HG03108 (cell line): ENCODE measurements at regions not wholly inside any gene's neighbourhood (a gene's known extent, or its start where the extent isn't known, plus 50 kb on each side); places are given as distances from the start of the nearest gene placed in this dataset.
"Not testable (repeated sequence)": the region's sequence is repeated elsewhere in the genome, so short reads cannot be mapped to it uniquely, and the experiment has no call there.

ENCODE experiments used
- ATAC-seq: cut with Tn5 transposase; IDR thresholded peaks from one replicate; pipeline ENCODE4 v1.9.1; 2021; ENCODE audit warnings: moderate library complexity; ENCODE audit not compliant: unreplicated experiment

- ATAC-seq, result no peak
Observed at GRCh38 chr5:101091902-101092301, 188.8 kb upstream of the ST8SIA4 start.

DNA sequence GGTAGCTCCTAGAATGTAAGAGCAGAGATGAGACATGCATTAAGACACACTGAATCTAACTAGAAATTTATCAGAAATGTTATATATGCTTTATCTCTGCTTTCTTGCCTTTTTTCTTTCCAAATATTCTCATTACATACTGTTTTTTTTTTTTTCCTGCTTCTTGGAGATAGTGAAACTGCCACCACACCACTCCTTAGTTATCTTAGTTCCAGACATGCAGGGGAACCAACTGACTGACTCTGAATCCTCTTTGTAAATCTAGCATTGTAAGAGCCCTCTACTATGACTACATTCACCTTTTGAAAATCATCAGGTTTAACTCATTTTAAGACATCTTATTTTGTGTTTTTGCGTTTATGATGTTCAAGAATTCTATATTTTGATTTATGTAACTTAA lies 181.3 kb upstream of the ST8SIA4 start:
- ATAC-seq, result no peak

- ATAC-seq, result no peak
Observed at GRCh38 chr5:101080462-101081240, 177.6 kb upstream of the ST8SIA4 start.

DNA sequence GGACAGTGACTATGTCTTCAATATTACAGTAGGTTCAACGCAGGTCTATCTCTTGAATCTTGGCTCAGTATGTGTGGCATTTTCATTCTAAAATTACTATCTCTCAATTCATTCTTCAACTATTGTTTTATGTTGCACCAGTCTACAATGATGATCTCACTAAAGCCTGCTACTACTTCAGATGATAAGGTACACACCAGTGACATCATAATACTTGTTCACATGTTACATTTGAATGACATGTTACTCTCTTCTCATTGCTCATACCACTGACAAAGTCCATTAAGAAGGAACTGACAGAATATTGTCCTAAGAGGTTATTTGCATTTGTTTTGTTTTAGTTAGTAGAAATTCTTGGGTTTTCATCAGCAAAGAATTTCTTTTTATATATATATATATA lies 165.2 kb upstream of the ST8SIA4 start:
- ATAC-seq, result no peak

DNA sequence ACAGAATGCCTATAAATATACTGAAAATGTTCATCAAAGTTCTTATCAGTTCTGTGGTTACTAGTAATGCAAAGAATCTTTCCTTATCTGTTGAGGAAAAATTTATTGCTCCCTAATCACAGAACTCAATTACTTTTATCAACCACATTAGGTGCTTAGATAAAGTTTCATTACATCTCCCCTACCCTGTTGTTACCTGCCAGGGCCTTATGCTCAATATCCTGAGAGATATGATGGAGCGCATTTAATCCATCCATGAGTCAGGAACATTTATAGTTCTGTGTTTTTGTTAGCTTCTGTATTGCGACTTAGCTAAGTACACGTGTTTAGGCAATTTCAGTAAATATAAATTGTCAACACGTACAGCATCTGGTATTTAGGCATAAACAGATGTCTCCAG lies 164.3 kb upstream of the ST8SIA4 start:
- no peak for ATAC-seq

GRCh38 chr5:101062902-101063301 lies 159.8 kb upstream of the ST8SIA4 start:
- no peak for ATAC-seq

- ATAC-seq, result no peak
Observed at GRCh38 chr5:101047181-101047580, 144.1 kb upstream of the ST8SIA4 start.

DNA sequence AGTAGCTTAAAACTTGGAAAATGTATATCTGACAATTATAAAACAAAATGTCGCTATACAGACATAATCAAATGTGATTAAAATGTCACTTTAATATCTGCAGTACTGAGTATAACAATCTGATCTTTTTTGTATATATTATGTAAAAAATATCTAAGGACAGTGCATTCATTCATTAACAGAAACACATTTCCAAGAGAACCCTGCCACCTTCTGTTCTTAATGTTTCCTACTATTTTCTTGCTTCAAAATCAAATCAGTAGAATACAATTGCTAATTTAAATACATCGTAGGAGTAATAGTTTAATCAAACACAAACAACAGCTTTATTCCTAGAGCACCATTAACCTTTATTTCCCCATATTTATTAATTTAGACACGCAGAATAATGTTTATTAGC lies 142.6 kb upstream of the ST8SIA4 start:
- no peak for ATAC-seq

- ATAC-seq, result not testable (repeated sequence)
Observed at GRCh38 chr5:101040002-101040401, 136.9 kb upstream of the ST8SIA4 start.

DNA sequence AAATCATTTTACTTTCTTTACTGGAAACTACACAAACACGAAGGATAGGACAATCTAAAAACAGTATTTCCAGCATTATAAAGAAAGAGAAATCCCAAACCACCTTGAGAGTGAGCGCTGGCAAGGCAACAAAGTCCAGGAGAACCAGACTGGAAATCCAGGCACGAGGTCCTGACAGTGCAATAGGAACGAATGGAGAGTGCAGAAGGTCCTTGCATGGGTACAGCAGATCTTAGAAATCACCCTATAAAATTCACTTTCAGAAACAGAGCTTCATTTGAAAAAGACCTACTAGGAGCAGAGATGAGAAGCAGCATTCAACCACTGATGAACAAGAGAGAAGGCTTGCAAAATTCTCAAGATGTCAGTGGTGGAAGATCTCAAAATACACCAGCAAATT lies 133.7 kb upstream of the ST8SIA4 start:
- ATAC-seq, result no peak

DNA sequence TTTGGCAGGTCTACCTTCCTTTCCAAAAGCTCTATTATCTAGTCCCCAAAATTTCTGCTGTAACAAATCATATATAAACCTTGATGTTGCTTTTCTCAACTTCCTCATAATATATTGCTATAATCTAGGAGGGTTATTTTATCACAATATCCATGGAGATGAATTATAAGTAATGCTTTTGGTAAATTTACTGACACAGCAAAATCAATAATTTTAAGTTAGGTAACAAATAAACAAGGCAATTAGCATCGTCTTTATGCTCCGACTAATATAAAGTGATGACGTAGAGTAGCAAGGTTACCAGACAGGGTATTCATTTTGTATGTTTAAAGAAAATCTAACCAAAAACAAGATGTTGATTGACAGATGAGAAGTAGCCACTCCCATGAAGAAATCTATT lies 132.3 kb upstream of the ST8SIA4 start:
- ATAC-seq, result no peak

DNA sequence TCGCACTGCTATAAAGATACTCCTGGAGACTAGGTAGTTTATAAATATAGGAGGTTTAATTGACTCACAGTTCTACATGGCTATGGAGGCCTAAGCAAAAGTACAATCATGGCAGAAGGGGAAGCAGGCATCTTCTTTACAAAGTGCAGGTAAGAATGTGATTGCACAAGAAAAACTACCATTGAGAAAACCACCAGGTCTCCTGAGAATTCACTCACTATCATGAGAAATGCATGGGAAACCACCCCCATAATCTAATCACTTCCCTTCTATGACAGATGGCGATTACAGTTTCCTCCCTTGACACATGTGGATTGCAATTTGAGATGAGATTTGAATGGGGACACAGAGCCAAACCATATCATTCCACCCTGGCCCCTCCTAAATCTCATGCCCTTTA lies 121.2 kb upstream of the ST8SIA4 start:
- ATAC-seq, result no peak

DNA sequence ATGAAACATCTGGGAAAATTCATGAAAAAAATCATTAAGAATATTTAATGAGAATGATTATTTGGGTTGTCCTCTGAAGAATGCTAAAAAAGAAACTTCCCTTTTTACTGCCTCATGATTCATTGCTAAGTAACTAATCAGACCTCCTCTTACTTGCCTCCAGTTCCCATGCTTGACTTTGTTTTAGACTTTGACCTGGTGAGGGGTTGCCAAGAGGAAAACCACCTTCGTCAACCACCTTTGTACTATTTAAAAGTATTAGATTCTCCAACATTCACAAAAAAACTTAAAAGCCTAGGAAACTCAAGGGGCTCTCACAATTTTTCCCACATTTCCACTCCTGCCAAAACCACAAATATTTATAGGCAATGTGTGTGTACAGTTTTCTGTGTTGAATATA lies 115.2 kb upstream of the ST8SIA4 start:
- ATAC-seq, result no peak

GRCh38 chr5:101012880-101013279 lies 109.8 kb upstream of the ST8SIA4 start:
- ATAC-seq, result no peak

DNA sequence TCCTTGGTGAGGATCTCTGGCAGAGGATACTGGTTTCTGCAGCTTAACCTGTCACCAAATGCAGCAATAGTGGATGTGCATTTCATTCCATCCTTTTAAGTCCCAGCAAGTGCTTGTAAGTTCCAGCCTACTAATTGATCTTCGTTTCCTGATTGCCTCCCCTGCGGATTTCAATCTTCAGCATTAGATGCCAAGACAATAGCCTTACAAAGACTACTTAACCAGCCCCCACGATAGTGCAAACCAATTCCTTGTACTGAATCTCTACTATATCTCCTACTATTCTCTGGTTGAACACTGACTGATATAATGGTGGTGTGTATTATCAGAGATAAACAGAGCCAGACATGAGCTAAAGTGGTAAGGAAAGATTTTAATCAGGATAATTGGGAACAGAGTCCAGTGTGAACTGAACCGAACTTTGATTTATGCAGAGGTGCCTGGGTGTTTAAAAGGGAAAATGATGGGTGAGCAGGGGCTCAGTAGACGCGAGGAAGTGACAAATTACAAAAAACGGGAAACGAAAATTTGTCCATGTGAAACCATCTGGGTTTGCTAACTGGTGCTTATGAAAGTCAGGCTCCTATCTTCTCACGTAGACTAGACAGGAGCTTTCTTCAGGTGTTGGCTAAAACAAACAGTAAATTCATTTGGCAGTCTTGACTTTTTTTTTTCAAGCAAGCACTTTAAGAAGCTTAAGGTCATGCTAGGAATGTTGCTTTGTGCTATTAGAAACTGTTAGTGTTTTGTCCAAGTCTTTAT lies 106.9 kb upstream of the ST8SIA4 start:
- peak; percentile 68 for ATAC-seq

DNA sequence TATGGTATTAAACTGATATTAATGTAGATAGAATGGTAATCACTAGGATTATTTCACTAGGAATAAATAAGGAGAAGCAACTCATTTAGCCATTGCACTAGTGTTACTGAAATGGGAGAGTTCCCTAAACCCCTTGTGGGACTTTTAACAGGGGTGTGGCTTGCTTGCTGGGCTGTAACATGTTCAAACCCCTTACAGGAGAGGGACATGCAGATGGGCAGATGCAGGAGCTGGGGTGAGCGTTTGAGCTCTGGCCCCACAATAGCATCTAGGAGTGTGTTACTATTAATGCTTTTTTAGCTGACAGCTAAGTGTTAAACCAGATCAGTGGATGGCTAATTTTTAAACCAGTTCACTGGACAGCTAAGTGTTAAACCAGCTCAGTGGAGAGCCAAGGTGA lies 89.3 kb upstream of the ST8SIA4 start:
- ATAC-seq, result no peak

DNA sequence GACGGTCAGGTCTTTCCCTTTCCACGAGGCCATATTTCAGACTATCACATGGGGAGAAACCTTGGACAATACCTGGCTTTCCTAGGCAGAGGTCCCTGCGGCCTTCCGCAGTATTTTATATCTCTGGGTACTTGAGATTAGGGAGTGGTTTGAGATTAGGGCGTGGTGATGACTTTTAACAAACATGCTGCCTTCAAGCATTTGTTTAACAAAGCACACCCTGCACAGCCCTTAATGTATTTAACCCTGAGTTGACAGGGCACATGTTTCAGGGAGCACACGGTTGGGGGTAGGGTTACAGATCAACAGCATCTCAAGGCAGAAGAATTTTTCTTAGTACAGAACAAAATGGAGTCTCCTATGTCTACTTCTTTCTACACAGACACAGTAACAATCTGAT lies 80.5 kb upstream of the ST8SIA4 start:
- ATAC-seq, result not testable (repeated sequence)

DNA sequence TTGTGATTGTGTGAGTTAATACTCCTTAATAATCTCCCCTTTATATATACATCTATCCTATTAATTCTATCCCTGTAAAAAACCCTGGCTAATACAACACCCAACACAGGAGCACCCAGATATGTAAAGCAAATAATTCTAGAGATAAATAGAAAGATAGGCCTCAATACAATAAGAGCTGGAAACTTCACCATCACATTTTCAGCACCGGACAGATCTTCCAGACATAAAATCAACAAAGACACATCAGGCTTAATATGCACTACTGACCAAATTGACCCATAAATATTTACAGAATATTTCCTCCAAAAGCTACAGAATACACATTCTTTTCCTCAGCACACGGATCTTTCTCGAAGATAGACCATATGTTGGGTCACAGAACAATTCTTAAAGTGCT lies 71.0 kb upstream of the ST8SIA4 start:
- ATAC-seq, result no peak

- ATAC-seq, result no peak
Observed at GRCh38 chr5:100970646-100971255, 67.7 kb upstream of the ST8SIA4 start.

- ATAC-seq, result no peak
Observed at GRCh38 chr5:100965291-100965690, 62.2 kb upstream of the ST8SIA4 start.
